GM10266 (cell line): ENCODE measurements at regions not wholly inside any gene's neighbourhood (a gene's known extent, or its start where the extent isn't known, plus 50 kb on each side); places are given as distances from the start of the nearest gene placed in this dataset.

Source experiments
- DNase-seq: peaks from one replicate; pipeline ENCODE4 v3.0.0; 2012; ENCODE audit errors: extremely low spot score
- TF ChIP-seq, protein P1 (sequence below): IDR thresholded peaks from 2 replicates; pipeline ENCODE4 v1.5.1; 2012; ENCODE audit warnings: mild to moderate bottlenecking, low read depth; ENCODE audit not compliant: control insufficient read depth, insufficient read depth; ENCODE audit errors: missing control alignments

DNA sequence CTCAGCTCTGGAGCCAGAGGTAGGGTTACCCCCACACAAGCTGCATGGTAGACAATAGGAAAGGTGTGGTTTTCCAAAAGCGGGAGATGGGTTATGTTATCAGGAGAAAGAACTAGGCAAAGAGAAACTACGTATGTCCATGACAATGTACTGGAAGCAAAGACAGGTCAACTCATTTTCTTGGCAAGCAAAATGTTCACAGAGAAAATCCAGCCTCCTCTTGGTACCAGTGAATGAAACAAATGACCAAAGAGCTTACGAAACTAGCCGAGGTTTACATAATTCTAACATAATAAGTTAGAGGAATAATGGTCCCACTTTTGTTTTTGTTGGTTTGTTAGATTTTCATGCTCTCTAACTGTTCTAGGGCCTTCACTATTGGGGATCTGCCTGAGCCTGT is 338.1 kb upstream of the TGFBR2 start:
- TF ChIP-seq, protein P1, sequence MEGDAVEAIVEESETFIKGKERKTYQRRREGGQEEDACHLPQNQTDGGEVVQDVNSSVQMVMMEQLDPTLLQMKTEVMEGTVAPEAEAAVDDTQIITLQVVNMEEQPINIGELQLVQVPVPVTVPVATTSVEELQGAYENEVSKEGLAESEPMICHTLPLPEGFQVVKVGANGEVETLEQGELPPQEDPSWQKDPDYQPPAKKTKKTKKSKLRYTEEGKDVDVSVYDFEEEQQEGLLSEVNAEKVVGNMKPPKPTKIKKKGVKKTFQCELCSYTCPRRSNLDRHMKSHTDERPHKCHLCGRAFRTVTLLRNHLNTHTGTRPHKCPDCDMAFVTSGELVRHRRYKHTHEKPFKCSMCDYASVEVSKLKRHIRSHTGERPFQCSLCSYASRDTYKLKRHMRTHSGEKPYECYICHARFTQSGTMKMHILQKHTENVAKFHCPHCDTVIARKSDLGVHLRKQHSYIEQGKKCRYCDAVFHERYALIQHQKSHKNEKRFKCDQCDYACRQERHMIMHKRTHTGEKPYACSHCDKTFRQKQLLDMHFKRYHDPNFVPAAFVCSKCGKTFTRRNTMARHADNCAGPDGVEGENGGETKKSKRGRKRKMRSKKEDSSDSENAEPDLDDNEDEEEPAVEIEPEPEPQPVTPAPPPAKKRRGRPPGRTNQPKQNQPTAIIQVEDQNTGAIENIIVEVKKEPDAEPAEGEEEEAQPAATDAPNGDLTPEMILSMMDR: no peak
- no peak for DNase-seq

GRCh38 chr3:30269751-30270445 is 336.5 kb upstream of the TGFBR2 start:
- DNase-seq: no peak
- TF ChIP-seq, protein P1: no peak

DNA sequence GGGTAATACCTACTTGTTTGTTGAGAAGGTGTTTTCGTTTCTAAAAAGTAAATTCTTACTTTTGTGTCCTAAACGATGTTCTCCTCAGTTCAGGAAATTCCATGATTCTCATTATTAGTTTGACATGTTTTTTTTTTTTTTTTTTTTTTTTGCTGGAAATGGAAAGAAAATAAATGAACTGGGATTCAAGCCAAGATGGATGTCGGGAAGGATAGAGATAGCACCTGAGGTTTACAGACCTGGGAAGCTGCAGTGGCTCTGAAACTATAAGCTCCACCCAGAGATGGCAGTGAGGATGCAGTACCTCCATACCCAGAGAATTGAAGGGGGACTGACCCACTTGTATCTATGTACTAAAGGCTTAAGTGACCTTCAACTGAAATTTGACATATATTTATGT is 334.6 kb upstream of the TGFBR2 start:
- DNase-seq: no peak

DNA sequence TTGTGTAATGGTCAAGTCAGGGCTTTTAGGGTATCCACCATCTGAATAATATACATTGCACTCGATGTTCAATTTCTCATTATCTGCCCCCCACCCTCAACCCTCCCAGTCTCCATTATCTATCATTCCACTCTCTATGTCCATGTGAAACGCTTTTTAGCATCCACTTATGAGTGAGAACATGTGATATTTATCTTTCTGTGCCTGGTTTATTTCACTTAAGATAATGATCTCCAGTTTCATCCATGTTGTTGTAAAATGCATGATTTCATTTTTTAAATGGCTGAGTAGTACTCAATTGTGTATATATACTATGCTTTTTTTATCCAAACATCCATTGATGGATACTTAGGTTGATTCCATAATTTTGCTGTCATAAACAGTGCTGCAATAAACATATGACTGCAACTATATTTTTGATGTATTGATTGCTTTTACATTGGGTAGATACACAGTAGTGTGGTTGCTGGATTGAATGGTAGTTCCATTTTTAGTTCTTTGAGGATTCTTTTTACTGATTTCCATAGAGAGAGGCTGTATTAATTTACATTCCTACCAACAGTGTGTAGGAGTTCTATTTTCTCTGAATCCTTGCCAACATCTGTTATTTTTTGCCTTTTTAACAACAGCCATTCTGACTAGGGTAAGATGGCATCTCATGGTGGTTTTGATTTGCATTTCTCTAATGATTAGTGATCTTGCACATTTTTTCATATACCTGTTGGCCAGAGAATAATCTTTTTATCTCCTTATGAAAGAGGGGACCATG is 332.9 kb upstream of the TGFBR2 start:
- DNase-seq: no peak
- TF ChIP-seq, protein P1: no peak

More for the DNA sequence above, 334.6 kb upstream of the TGFBR2 start:
- TF ChIP-seq, protein P1: no peak

DNA sequence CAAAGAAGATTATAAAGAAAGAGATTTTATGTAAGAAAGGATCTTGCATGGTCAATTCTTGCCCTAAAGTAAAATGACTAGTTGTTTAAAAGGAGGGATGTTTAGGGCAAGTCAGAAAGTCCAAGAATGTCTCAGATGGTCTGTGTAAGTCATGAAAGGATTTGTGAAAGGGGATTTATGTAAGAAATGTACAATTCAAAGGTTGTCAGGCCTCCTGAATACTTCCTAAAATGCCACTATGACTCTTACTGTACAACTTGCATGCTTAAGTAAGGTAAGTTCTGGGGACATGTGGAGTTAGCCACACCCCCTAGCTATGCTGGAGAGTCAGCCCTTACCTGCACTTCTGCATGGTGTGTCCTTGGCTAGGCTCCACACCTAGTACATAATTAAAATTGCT is 328.9 kb upstream of the TGFBR2 start:
- no peak for DNase-seq
- TF ChIP-seq, protein P1: no peak

DNA sequence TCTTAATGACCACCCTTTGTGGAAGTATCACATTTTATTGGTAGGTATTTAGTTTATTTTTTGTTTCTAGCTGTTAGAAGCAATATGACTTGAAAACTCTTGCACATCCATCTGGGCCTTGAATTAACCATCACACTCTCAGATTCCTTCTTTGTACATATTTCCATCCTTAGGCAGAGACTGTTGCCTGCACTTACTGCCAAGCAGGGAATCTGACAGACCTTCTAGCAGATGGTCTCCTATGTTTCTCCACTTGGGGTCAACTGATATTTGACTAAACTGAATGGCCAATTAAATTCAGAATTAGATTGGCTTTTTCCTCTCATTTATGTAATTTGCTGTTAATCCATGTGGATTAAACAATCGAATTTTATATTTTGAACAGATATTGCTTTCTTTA is 324.9 kb upstream of the TGFBR2 start:
- TF ChIP-seq, protein P1: no peak
- no peak for DNase-seq

- TF ChIP-seq, protein P1: no peak
- DNase-seq: no peak
These were observed 324.2 kb upstream of the TGFBR2 start for GRCh38 chr3:30282154-30282696.
